Dedifferentiated amniotic fluid mesenchymal stem cell (primary cell): ENCODE measurements at regions not wholly inside any gene's neighbourhood (a gene's known extent, or its start where the extent isn't known, plus 50 kb on each side); places are given as distances from the start of the nearest gene placed in this dataset.

Source experiments
- DNase-seq: peaks from one replicate; pipeline ENCODE4 v3.0.0-alpha.2; 2016; ENCODE audit errors: extremely low spot score

DNA sequence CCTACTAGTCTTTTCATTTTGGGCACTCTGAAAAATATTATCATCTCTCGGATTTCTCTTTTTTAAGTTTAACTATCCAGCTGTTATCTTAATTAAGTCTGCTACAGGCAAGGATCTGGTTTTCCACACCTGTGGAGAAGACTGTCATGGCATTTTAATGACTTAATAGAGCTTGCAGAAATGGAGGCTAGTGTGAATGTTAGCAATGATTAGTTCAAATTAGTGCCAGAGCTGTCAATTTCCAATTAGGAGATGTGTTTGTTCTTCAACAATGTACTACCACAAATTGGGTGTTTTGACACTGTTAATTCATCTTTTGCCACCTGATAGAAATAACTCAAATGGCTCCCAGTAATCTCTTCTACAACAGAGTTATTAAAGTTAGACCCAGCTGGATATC lies 2023.0 kb upstream of the CDH9 start:
- no peak for DNase-seq

DNA sequence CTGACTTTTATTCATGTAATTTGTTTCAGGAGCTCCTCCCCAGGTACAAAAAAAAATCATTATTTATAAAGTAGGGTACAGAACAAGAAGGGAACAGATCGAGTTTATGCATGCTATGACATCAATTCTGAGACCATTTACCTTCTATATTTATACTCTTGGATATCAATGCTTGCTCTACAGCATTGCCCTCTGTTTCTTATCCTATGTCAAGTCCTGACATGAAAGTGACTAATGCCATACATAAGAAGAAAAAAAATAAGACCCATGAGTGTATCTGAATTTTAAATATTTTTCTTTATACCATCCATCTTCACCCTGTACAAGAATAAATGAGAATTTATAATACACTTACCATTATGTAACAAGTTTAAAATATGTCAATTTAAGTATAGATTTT lies 2016.3 kb upstream of the CDH9 start:
- DNase-seq, result no peak

DNA sequence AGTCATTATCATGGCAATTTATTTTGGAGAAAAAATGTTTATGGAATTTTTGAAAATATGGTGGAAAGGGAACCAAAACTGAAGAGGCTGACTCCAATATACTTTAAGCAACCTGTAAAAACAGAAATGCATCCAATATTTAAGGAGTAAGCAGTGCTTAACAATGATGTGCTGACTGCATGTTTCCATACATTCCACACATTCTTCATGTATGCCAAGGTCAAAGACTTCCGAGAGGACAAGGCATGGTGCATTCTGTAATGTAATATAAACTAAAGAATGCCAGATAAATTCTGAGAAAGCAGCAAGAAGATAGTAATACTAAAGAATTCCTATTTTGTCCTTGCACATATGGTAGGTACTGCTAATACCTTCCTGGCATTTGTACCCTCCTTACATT lies 2015.9 kb upstream of the CDH9 start:
- no peak for DNase-seq

DNA sequence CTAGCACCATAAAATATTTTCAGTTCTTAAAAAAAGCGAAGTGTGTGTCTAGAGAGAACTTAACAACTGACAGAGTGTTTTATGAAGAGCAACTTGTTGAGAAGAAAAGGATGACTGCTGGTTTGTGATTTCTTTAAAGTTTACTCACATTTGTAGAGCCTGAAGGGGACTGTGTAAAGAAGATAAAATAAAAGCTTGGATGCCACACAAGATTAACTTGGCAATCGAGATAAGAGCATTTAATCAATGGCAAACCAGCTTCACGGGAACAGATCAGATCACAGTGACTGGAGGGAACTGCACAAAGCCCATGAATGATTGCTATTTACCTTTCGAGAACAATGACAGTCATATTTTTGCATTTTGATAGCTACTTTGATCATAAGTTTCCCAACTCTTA lies 2013.1 kb upstream of the CDH9 start:
- no peak for DNase-seq

DNA sequence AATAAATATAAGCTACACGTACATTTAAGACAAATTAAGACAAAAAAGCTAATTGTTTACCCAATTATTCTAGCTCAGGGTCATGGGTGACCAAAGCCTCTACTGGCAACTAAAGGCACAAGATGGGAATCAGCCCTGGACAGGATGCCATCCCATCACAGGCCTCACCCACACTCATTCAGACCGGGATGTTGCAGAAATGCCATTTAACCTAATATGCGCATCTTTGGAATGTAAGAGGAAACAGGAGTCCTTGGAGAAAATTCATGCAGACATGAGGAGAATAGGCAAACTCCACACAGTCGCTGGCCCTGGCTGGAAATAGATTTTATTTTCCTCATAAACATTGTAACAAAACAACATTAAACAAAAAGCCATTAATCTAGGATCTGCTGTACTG lies 2003.8 kb upstream of the CDH9 start:
- DNase-seq, result no peak

DNA sequence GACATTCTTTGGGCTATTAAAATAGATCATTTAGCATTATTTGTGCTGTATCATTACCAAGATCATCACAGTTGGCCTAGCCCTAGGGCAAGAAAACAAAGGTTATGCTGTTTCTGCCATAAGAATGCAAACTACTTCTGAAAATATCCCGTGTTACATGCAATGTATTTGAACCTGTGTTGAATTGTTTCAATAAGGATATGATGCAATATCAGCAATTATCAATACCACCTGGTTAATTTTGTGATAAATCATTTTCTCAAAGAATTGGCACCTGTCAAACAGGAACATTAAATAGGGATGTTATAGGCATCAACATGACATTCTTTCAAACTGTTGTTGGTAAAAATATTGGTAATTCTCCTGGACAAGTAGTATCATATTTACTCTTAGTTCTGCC lies 2002.0 kb upstream of the CDH9 start:
- DNase-seq, result no peak

DNA sequence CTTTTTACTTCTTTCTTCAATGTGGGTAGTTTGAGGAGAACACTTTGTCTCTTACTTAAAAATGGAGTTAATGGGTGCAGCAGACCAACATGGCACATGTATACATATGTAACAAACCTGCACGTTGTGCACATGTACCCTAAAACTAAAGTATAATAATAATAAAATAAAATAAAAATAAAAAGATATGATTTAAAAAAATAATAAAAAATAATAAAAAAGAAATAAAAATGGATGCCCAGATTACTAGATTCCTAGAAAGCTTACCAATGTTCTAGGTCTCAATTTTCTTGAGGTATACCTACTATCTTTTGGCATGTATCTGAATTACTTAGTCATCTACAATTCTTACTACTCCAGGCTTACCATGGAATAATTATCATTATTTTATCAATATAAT lies 2001.6 kb upstream of the CDH9 start:
- DNase-seq, result no peak

DNA sequence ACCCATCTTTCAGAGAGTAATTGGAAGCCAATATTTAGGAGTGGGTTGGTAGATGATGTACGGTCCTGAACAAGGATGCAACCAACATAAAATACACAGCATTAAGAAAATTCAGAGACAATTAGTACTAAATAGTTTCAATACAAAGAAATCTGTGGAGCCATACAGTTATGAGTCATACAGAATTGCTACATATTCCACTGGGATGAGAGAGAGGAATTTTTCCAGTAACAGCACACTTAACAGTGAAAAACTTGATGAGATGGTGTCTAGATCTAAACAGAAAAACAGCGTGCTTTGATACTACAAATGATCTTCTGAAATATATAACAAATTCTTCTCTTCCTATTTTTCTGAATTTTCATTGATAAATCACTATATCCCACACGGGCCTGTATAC lies 1999.3 kb upstream of the CDH9 start:
- DNase-seq, result no peak

DNA sequence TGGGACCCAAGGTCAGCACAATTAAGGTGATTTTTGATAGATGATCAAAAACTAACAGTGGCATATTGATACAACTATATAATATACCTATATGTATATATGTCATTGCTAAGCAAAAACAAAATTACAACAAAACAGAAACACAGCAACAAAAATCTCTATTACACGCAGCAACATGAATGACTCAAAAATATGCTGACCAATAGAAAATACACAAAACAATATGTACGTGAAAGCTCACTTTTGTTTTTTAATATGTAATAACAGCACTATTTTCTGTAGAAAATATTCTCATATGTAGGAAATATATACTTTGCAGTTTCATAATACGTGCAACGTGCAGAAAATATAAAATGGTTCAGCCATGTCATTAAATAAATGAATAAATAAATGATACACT lies 1985.7 kb upstream of the CDH9 start:
- DNase-seq, result no peak

DNA sequence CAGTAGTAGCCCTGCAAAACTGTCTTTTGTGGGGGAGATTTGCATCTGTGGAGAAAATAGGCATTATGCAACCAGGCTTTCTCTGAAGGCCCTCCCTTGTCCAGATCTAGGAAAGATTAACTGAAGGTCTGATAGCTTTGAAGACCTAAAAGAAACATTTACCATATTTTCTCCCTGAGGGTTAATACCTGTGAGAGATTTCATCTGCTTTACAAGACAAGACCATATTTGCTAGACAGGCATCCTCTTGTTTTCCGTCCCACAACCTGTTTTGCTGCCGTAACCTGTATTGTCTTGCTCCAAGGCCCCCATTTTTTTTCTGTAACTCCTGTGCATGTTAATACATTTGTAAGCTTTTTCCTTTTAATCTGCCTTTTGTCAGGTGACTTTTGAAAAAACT lies 1985.2 kb upstream of the CDH9 start:
- DNase-seq, result no peak

DNA sequence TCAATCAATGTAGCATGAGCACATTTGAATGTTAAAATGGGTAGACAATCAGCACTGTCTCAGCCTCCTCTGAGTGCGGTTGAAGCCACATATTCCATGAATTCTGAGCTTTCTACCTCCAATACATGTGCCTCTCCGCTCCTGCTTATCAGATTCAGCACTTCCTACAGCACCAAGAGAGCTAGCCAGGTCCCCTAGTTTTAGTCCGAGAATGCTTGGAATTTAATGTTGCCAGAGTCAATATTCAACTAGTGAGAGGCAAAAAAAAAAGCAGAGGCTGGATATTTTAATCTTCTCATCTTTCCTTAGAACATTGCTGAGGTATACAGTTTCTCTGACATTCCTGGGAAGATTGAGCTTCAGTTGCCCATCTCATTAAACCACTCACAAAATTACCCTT lies 1979.1 kb upstream of the CDH9 start:
- no peak for DNase-seq

DNA sequence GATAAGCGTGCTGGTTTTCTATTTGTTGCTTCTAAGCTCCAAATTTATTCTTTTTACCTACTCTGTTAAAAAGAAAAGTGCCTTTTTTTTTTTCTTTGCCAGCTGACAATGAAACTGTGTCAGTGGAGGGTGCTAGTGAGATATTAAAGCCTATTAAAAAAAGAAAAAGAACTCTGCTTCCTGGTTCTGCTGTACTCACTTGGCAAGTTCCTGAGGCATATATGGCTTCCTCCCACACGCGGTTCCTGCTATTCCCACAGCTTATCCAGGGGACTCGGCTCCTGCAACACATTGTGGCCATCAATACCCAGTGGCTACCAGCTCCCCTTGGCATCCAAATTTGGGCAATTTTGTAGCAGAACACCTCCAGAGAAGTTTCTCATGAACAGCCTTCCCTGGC lies 1977.7 kb upstream of the CDH9 start:
- no peak for DNase-seq

DNA sequence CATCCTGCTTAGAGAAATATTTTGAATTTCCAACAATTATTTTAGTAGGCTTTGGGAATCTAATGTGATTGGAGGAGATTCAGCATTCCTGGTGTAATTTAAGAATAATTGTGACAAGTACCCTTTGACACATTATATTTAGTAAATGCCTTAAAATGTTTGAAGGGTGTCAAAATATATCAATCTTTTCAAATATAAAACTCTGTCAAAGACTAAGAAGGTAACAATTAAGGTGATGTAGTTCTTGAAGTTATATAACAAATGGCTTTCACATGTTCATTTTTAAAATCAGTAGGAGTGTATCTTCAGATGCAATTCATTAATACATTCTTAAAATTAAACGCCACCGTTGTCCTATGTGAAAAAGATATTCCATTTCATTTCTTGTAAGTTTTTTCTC lies 1977.1 kb upstream of the CDH9 start:
- DNase-seq, result no peak

DNA sequence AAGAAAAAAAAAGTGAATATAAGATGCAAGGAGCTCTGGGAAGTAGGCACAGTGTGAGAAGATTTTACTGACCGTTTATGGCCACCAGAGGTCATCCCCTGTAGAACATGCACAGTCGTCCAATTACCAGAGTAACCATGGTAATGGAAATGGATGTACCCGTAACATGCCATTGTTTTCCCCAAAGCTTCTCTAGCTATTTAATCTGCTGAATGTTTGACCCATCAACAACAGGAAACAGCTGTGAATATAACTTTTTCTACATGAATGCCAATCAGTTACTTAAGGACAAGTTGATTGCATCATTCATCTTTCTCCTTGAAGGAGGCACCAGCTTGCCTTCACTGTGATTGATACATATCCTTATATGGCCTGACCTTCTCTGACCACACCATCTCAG lies 1967.0 kb upstream of the CDH9 start:
- no peak for DNase-seq

DNA sequence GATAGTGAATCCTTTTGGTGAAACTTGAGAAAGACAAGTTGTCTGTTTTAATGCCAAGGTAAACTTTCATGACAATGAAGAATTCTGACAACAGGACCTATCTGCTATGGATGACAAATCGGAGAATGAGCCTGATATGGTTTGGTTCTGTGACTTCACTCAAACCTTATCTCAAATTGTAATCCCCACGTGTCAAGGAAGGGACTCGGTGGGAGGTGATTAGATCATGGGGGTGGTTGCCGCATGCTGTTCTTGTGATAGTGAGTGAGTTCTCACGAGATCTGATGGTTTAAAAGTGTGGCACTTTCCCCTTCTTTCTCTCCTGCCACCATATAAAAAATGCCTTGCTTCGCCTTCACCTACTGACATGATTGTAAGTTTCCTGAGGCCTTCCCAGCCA lies 1964.1 kb upstream of the CDH9 start:
- no peak for DNase-seq

DNA sequence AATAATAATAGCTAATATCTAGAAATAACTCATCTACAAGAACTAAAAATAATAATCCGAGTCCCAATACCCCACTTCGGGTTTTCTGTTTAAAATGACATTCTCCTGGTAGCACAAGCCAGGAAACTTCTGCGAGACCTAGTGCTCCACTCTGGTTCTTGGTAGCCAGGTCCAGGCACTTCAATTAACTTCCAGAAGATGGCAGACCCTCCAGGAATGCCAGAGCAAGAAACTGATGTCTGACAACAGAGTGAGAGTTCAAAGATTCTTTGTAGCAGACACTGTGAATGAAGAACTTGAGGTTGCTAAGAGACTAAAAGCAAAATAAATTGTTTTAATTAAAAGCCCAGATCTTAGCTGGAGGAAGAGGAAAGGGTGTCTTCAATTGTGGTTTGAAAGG lies 1963.3 kb upstream of the CDH9 start:
- no peak for DNase-seq

DNA sequence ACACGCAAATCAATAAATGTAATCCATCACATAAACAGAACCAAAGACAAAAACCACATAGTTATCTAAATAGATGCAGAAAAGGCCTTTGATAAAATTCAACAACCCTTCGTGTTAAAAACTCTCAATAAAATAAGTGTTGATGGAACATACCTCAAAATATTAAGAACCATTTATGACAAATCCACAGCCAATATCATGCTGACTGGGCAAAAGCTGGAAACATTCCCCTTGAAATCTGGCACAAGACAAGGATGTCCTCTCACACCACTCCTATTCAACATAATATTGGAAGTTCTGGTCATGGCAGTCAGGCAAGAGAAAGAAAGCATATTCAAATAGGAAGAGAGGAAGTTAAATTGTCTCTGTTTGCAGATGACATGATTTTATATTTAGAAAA lies 1946.3 kb upstream of the CDH9 start:
- no peak for DNase-seq

DNA sequence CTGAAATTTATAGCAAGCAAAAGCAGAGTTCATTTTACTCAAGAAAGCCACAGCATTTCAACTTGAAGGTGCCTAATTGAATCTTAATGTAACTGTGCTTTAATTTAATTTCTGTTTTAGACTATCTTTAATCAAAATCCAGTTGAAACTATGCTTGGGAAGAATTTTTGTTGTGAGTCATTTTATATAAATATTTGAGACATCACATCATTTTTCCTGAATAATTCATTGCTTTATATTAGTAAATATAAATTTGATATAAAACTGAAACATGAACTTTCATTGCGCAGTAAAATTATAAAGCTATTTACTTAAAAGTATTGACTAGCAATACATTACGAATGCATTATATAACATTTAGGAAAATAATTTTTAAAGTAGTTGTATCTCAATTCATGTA lies 1937.1 kb upstream of the CDH9 start:
- DNase-seq, result no peak

DNA sequence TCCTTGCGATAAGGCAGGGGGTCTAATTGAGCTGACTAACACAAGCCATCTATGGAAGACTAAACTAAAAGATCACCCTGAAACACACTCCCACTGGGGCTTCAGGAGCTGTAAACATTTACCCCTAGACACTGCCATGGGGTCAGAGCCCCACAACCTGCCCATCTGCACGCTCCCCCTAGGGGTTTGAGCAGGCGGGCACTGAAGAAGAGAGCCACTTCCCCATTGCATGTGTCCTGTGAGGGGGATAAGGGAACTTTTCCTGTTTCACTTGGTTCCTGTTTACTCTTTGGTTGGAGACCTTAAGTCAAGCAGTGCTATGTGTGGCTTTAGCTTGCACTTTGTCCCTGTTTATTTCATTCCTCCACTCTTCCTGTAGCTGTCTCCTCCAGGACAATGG lies 1929.5 kb upstream of the CDH9 start:
- DNase-seq, result no peak

DNA sequence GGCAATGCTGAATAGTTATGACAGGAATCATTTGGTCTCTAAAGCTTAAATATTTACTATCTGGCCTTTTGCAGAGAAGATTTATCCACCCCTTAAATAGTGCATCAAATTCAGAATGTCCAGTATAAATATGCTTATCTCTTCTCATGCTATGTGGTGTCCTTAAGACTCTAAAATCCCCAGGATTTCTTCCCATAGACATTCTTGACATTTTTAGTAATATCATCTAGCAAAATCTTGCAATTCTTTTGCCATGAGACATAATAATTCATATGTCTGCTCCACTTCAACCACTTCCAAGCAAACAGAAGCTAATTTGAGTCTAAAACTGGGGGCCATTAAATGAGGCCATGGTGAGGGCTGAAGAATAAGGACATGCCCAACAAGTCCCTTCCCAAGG lies 1923.4 kb upstream of the CDH9 start:
- DNase-seq, result no peak

DNA sequence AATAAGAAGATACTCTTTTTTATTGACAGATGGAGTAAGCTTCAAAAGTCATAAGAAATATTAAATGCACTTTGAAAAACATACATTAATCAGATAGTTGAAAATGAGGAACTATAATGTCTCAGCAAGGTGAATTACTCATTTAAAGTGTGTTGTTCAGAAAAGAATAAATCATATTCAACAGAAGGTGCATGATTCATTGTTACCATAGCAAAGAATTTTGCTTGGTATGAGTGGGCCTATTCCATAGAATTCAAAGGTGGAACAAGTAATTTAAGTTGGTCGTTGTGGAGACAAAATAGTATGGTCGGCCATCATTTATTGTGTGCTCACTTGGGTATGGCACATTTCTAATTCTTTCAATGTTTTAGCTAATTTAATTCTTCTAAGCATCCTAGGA lies 1920.2 kb upstream of the CDH9 start:
- DNase-seq, result no peak

DNA sequence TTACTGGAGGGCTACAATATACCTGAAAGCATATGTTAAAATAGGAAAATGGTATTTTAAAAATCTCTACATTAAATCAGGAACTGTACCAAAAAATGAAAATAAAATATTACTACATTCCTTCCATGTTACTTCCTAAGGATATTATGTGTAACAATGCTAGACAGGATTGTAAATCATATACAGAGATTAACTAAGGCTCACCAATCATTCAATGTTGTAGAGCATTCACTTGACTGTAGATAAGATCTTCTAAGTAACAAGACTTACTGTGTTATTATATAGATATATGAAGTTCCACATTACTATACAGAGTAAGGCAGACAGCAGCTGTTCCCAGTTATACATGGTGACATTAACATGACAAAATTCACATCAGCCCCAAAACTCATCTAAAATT lies 1919.1 kb upstream of the CDH9 start:
- DNase-seq, result no peak

DNA sequence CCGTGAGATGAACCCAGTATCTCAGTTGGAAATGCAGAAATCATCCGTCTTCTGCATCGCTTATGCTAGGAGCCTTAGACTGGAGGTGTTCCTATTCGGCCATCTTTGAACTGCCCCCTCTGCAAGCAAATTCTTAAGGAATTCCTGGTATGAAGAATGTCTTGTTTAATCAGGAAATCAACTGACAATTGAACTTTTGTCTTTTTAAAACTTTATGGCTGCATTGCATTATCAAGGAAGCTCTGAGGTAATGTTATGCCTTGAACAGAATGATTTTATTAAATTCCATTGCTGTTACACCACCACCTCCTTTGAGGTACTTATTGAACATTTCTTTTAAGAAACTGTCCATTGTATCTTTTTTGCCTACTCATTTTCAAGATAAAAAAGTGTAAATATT lies 1915.7 kb upstream of the CDH9 start:
- DNase-seq, result no peak

DNA sequence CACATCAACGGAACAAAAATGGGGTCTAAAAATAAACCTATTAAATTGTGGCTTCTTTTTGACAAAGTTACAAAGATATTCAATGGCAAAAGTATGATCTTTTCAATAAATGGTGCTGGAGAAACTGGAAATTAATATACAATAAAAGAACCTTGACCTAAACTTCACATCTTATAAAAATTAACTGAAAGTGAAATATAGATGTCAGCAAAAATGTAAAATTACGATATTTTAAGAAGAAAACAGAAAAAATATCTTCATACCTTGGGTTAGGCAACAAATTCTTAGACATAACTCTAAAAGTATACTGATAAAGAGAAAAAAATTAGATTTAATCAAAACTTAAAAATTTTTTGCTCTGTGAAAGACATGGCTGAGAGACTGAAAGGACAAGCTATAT lies 1909.5 kb upstream of the CDH9 start:
- no peak for DNase-seq

DNA sequence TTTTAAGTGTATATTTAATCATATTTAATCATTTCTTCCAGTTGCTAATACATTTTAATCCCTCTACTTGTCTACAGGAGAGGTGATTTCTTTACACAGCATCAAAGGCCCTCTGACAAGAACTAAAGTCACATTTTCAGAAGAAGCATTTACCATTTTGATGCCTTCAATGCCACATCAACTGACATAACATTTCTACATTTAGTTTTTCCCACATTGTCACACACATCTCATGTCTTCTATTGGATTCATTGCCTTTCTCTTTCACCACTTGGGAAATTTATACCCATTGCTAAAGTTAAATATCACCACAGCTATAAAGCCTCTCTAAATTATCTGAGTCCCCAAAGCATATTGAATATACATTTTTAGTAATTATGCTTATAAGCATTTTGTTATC lies 1907.5 kb upstream of the CDH9 start:
- no peak for DNase-seq
